RWPE1 (cell line): ENCODE measurements at regions not wholly inside any gene's neighbourhood (a gene's known extent, or its start where the extent isn't known, plus 50 kb on each side); places are given as distances from the start of the nearest gene placed in this dataset.

Experiments
- CTCF ChIA-PET: fragments of 350-600 bp; sonication (Branson Sonifier 250); formaldehyde crosslinking; extraction: SDS; loops from one replicate; lab custom pipeline; 2021; lab: Yijun Ruan, JAX
- POLR2A ChIA-PET: fragments of 400-600 bp; formaldehyde crosslinking; extraction: SDS; loops from one replicate; lab custom pipeline; 2020; ENCODE audit warnings: antibody characterized with exemption; ENCODE audit not compliant: low non-redundant PET; lab: Yijun Ruan, JAX
- DNase-seq: peaks from one replicate; pipeline ENCODE4 v3.0.0; 2012; ENCODE audit warnings: low spot score
- H3K27ac ChIP-seq: fragments of 450-650 bp; 2 replicates; pipeline ENCODE4 v1.5.1; 2017
- CTCF ChIP-seq: fragments of 450-650 bp; conservative IDR thresholded peaks from 2 replicates; pipeline ENCODE4 v1.5.1; 2017; ENCODE audit warnings: low read depth, mild to moderate bottlenecking

DNA sequence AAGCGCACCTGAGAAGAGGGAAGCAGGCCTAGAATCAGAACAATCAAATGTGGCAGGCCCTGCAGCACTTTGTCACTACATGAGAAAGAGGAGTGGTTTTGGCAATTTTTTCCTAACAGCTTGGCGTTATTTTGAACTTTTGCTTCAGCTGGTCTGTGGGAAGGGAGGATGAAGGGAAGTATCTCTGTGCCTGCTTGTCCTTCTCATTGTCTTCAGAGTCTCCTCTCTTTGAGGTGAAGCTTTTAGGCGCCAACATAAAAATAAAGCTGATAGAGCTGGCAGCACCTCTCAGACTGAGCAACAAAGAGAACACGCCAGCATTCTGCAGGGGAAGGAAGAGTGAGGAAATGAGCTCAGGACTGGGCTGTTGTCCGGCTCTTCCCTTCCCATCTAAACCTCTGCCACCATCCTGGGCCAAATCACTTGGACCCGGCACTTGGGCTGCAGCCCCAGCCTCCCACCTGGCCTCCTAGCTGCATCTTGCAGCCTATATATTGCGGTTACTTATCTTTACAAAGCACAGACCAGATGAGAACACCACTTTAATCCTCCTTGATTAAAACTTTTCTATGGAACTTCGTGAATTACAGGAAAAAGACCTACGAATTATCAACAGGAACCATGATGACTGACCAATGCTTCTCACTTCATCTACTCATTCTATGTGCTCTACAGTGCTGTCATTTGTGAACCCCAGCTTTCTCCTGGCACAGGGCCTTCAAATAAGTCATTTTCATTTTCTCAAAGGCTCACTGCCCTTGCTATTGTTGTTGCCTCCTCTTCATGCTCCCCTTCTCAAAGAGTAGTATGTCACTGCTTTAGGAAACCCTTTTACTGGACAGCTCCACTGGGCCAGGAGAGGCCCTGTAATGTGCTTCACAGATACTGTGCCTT is 476.4 kb upstream of the HS3ST1 start:
- no peak overlapping the region for H3K27ac ChIP-seq
- no peak for DNase-seq
- ChIA-PET CTCF (no interaction called here), POLR2A (no interaction called here)
- no peak for TF ChIP-seq CTCF

- CTCF ChIA-PET, result no interaction called here
These were observed 475.4 kb upstream of the HS3ST1 start for GRCh38 chr4:11904117-11904535.

GRCh38 chr4:11901089-11901488 is 472.4 kb upstream of the HS3ST1 start:
- DNase-seq, result no peak
- H3K27ac ChIP-seq, result no peak overlapping the region
- TF ChIP-seq CTCF, result no peak
- ChIA-PET POLR2A (no interaction called here), CTCF (no interaction called here)

More at GRCh38 chr4:11904117-11904535, 475.4 kb upstream of the HS3ST1 start:
- H3K27ac ChIP-seq, result no peak overlapping the region
- no peak for DNase-seq
- POLR2A ChIA-PET, result no interaction called here
- TF ChIP-seq CTCF, result no peak

- DNase-seq, result no peak
- H3K27ac ChIP-seq, result no peak overlapping the region
- TF ChIP-seq CTCF, result no peak
- ChIA-PET CTCF (no interaction called here), POLR2A (no interaction called here)
These were observed 471.7 kb upstream of the HS3ST1 start for GRCh38 chr4:11900359-11900758.

GRCh38 chr4:11898796-11899195 is 470.1 kb upstream of the HS3ST1 start:
- DNase-seq, result no peak
- ChIA-PET CTCF (no interaction called here), POLR2A (no interaction called here)
- H3K27ac ChIP-seq, result no peak overlapping the region
- TF ChIP-seq CTCF, result no peak

DNA sequence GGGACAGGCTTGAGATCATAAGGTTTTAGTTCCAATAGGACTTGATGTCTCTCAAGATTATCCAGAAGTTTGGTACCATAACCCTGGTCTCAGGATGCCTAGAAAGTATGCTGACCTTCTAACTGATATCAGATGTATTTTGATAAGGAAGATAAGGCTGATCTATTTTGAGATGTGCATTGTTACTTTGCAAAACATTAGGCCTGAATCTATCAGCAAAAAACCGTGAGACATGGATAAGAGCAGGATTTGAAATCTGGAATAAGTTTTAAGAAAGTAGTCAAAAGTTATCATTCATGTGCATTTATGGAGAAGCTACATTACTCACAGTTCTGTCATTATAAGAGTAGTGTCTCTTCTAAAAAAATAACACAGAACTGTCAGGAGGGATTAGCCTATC is 467.1 kb upstream of the HS3ST1 start:
- H3K27ac ChIP-seq, result no peak overlapping the region
- ChIA-PET POLR2A (no interaction called here), CTCF (no interaction called here)
- no peak for TF ChIP-seq CTCF
- no peak for DNase-seq
